Endothelial cell of umbilical vein (primary cell): ENCODE measurements at regions not wholly inside any gene's neighbourhood (a gene's known extent, or its start where the extent isn't known, plus 50 kb on each side); places are given as distances from the start of the nearest gene placed in this dataset.
"Not testable (repeated sequence)": the region's sequence is repeated elsewhere in the genome, so short reads cannot be mapped to it uniquely, and the experiment has no call there.

Experiments used
- BruUV-seq: library from RNA; stranded (reverse); fragments of 400-500 nt; replicated peaks from 2 replicates; lab custom pipeline; 2021; lab: Mats Ljungman, UMichigan
- CTCF ChIA-PET: fragments of 300-600, 350-600 bp; sonication (Branson Sonifier 250); formaldehyde crosslinking; loops from one replicate; lab custom pipeline; 2021; ENCODE audit warnings: antibody characterized with exemption, inconsistent platforms; lab: Charles Lee
- POLR2A ChIA-PET: fragments of 300-600, 350-600 bp; sonication (Branson Sonifier 250); formaldehyde crosslinking; loops from one replicate; lab custom pipeline; 2021; ENCODE audit warnings: antibody characterized with exemption, inconsistent platforms; lab: Charles Lee
- DNase-seq: peaks from one replicate; pipeline ENCODE4 v3.0.0-alpha.2; 2011; ENCODE audit warnings: low read depth, low spot score
- FAIRE-seq: peaks from 2 replicates; lab custom pipeline; 2011; peaks lifted over from hg19 to GRCh38; lab: Jason Lieb, UNC
- H2AFZ ChIP-seq: 2 replicates; pipeline ENCODE4 v1.6.0; 2012; ENCODE audit warnings: low read depth, low read length, control low read depth, inconsistent platforms
- H3K27ac ChIP-seq: 2 replicates; pipeline ENCODE4 v1.5.1; 2011; ENCODE audit warnings: low read depth, mild to moderate bottlenecking, control low read depth, low read length, moderate library complexity; ENCODE audit not compliant: insufficient read depth
- H3K27me3 ChIP-seq, 2 experiments: 2 replicates each; pipeline versions ENCODE4 v1.6.0 to v1.6.1; 2011; ENCODE audit warnings: low read length in 2 of 2, mixed read lengths in 1 of 2; ENCODE audit not compliant: control insufficient read depth in 2 of 2, insufficient read depth in 2 of 2
- H3K36me3 ChIP-seq, 2 experiments: 2 replicates in 1 of 2; 3 replicates in 1 of 2; pipeline ENCODE4 v1.5.1; 2011; ENCODE audit warnings: low read length in 2 of 2, mild to moderate bottlenecking in 1 of 2, moderate library complexity in 1 of 2; ENCODE audit not compliant: control insufficient read depth in 2 of 2, insufficient read depth in 2 of 2; ENCODE audit errors: extremely low read depth in 1 of 2
- H3K4me1 ChIP-seq: 3 replicates; pipeline ENCODE4 v1.5.1; 2011; ENCODE audit warnings: mild to moderate bottlenecking, low read length; ENCODE audit not compliant: control insufficient read depth, insufficient read depth; ENCODE audit errors: extremely low read depth
- H3K4me2 ChIP-seq: 2 replicates; pipeline ENCODE4 v1.6.1; 2011; ENCODE audit warnings: low read length, control low read depth, mixed read lengths; ENCODE audit not compliant: insufficient read depth
- H3K4me3 ChIP-seq, 3 experiments: fragments of 200-600 bp in 1 of 3; sonication (generic), shearing (Covaris generic) in 1 of 3; replicated peaks in 1 of 3; 2 replicates each; pipeline ENCODE4 v1.5.1; 2011 to 2016; ENCODE audit warnings: control low read depth in 3 of 3, low read length in 3 of 3, mild to moderate bottlenecking in 2 of 3, inconsistent platforms in 1 of 3, low read depth in 1 of 3, moderate library complexity in 1 of 3; ENCODE audit not compliant: insufficient read depth in 1 of 3
- H3K79me2 ChIP-seq: 2 replicates; pipeline ENCODE4 v1.6.0; 2012; ENCODE audit warnings: low read length, inconsistent platforms; ENCODE audit not compliant: control insufficient read depth, insufficient read depth
- H3K9ac ChIP-seq: replicated peaks from 2 replicates; pipeline ENCODE3; 2011; ENCODE audit warnings: low read length, control low read depth; ENCODE audit not compliant: insufficient read depth; ENCODE audit errors: extremely low read depth
- H3K9me1 ChIP-seq: replicated peaks from 3 replicates; pipeline ENCODE4 v1.6.0; 2011; ENCODE audit warnings: mild to moderate bottlenecking, low read length; ENCODE audit not compliant: control insufficient read depth, insufficient read depth; ENCODE audit errors: extremely low read depth
- H3K9me3 ChIP-seq: replicated peaks from 2 replicates; pipeline ENCODE4 v1.5.1; 2012; ENCODE audit warnings: low read length, inconsistent platforms; ENCODE audit not compliant: control insufficient read depth, insufficient read depth
- H4K20me1 ChIP-seq: replicated peaks from 2 replicates; pipeline ENCODE3; 2011; ENCODE audit warnings: mild to moderate bottlenecking, low read length; ENCODE audit not compliant: control insufficient read depth, insufficient read depth; ENCODE audit errors: extremely low read depth
- EZH2 ChIP-seq: IDR thresholded peaks from 2 replicates; pipeline ENCODE4 v1.6.1; 2012; ENCODE audit warnings: borderline replicate concordance, low read depth, mild to moderate bottlenecking, moderate library complexity, low read length, inconsistent platforms; ENCODE audit not compliant: severe bottlenecking
- FOS ChIP-seq: IDR thresholded peaks from 2 replicates; pipeline ENCODE4 v1.6.1; 2011; ENCODE audit warnings: mild to moderate bottlenecking, low read length, moderate library complexity, borderline replicate concordance; ENCODE audit not compliant: insufficient read depth
- MYC ChIP-seq: IDR thresholded peaks from one replicate; pipeline ENCODE4 v1.6.1; 2011; ENCODE audit warnings: mild to moderate bottlenecking, low read depth, low read length
- dilution Hi-C: fragments of 300-500 bp; cut with MboI; formaldehyde crosslinking; loops from one replicate; pipeline ENCODE4 v1.15.0; 2019; ENCODE audit warnings: low sequenced_read_pairs; ENCODE audit not compliant: extremely low pct_ligation_motif_present
- intact Hi-C: fragments of 100-400 bp; cut with micrococcal nuclease; formaldehyde crosslinking; loops from one replicate; pipeline ENCODE4 v1.10.0; 2022
- TF ChIP-seq, protein P1 (sequence below): IDR thresholded peaks from 2 replicates; pipeline ENCODE4 v1.6.1; 2011; ENCODE audit not compliant: insufficient read depth, insufficient read length

- Histone ChIP-seq H3K9me1 (no peaks in the 10 kb centered on the region), H3K79me2 (no peaks in the 10 kb centered on the region), H3K4me1 (no peaks in the 10 kb centered on the region), H3K9me3 (no peaks in the 10 kb centered on the region), H4K20me1 (no peaks in the 10 kb centered on the region), H3K36me3 (no peaks in the 10 kb centered on the region), H3K27ac (no peak overlapping the region), H2AFZ (no peak overlapping the region), H3K27me3 (no peaks in the 10 kb centered on the region), H3K4me2 (no peak overlapping the region), H3K9ac (no peak overlapping the region), H3K4me3 (no peak overlapping the region)
- TF ChIP-seq, protein P1, sequence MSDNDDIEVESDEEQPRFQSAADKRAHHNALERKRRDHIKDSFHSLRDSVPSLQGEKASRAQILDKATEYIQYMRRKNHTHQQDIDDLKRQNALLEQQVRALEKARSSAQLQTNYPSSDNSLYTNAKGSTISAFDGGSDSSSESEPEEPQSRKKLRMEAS = no peak
- TF ChIP-seq FOS (no peak), MYC (no peak), EZH2 (no peak)
- DNase-seq (no peak), FAIRE-seq (no peak)
- CTCF ChIA-PET = no interaction called here
- BruUV-seq = no TSS peak
- intact Hi-C loops = no loop called here
- POLR2A ChIA-PET = no interaction called here
- dilution Hi-C loops = no loop called here
These were observed 335.2 kb downstream of the UBE2NL start for GRCh38 chrX:144219035-144219434.

DNA sequence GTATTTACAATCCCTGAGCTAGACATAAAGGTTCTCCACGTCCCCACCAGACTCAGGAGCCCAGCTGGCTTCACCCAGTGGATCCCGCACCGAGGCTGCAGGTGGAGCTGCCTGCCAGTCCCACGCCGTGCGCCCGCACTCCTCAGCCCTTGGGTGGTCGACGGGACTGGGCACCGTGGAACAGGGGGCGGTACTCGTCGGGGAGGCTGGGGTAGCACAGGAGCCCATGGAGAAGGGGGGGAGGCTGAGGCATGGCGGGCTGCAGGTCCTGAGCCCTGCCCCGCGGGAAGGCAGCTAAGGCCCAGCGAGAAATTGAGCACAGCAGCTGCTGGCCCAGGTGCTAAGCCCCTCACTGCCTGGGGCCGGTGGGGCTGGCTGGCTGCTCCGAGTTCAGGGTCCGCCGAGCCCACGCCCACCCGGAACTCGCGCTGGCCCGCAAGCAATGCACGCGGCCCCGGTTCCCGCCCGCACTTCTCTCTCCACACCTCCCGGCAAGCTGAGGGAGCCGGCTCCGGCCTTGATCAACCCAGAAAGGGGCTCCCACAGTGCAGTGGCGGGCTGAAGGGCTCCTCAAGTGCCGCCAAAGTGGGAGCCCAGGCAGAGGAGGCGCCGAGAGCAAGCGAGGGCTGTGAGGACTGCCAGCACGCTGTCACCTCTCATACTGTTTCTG lies 347.4 kb downstream of the UBE2NL start:
- H3K27ac ChIP-seq, H4K20me1 ChIP-seq, H3K36me3 ChIP-seq, intact Hi-C loops, H3K4me3 ChIP-seq, H3K4me1 ChIP-seq, H2AFZ ChIP-seq, H3K79me2 ChIP-seq, CTCF ChIA-PET, H3K9me3 ChIP-seq, BruUV-seq, H3K4me2 ChIP-seq, H3K27me3 ChIP-seq, H3K9ac ChIP-seq, dilution Hi-C loops, FAIRE-seq, POLR2A ChIA-PET, DNase-seq, H3K9me1 ChIP-seq: not testable (repeated sequence)
